ENCODE measurements at regions not wholly inside any gene's neighbourhood (a gene's known extent, or its start where the extent isn't known, plus 50 kb on each side); places are given as distances from the start of the nearest gene placed in this dataset.

DNA sequence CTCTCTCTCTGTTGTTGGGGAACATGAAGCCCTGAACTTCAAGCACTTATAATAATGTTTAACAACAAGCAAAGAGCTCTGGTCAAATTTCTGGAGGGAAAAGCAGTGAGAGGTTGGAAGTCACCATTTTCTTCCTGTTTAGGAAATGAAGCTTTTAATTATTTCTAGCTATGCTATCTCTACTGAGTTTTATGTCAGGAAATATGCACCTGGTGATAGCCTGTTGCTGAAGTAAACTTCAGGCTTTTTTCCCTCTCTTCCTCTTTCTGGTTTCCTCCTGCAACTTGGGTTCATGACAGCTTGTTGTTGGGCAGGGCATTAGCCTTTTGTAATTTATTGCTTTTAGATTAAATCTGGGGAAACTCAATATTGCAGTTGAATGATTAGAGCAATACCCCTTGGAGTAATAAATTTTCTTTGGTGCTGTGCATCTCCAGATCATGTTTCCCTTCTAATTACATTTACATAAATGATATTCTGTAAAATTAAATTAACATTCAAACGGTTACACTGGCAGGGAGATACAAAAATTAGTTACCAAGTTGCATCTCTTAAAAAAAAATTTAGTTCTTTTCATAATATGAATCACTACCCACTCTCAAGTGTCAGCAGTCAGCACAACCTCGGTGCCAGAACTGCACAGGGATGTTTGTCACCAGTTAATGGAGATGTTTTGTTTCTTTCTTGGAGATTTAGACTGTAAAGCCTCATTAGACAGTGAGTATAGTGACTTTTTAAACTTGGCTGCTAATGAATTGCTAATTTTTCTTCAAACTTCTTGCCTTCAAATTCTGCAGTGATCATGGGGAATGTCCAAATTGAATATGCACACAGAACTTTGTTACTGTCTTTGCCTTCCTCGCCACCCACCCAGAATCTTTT is 466.6 kb upstream of the ETAA1 start:
- Histone ChIP-seq H4K12ac (ENCODE audit: low read depth, low read length) (no peak overlapping the region), H3K4me3 (ENCODE audit: low read depth, low read length) (no peak overlapping the region), H3K36me3 (ENCODE audit: control insufficient read depth in 1 of 2, insufficient read depth in 2 of 2, low read length in 2 of 2) (no peaks in the 10 kb centered on the region), H3K4ac (ENCODE audit: low read depth, low read length) (no peak overlapping the region), H2BK5ac (ENCODE audit: low read depth, low read length, poor library complexity) (no peak overlapping the region), H4K8ac (ENCODE audit: low read depth, low read length) (no peak overlapping the region), H3K23ac (ENCODE audit: low read length) (no peak overlapping the region), H3K27ac (ENCODE audit: low read depth, low read length) (no peak overlapping the region), H3K79me2 (ENCODE audit: control insufficient read depth, insufficient read depth, low read length, poor library complexity) (no peaks in the 10 kb centered on the region), H4K91ac (ENCODE audit: low read depth, low read length) (no peak overlapping the region), H3K9me3 (ENCODE audit: insufficient read depth, low read depth, low read length) (no peaks in the 10 kb centered on the region), H2AK5ac (ENCODE audit: low read length) (no peak overlapping the region), H2BK120ac (ENCODE audit: insufficient read depth, low read length, poor library complexity) (no peak overlapping the region), H3K79me1 (ENCODE audit: low read length) (no peaks in the 10 kb centered on the region), H3K4me2 (ENCODE audit: low read length) (no peak overlapping the region), H3K27me3 (ENCODE audit: insufficient read depth, low read length) (no peaks in the 10 kb centered on the region), H3K18ac (ENCODE audit: low read length) (no peak overlapping the region), H3K9ac (ENCODE audit: low read length) (no peak overlapping the region), H2BK12ac (ENCODE audit: low read length) (no peak overlapping the region), H3K4me1 (ENCODE audit: control insufficient read depth in 1 of 2, insufficient read depth in 2 of 2, low read length in 2 of 2) (peaks cover 0 to 3% of the 10 kb centered on the region in 2 experiments), H2AFZ (ENCODE audit: insufficient read depth, low read length, poor library complexity) (no peak overlapping the region), H3K14ac (ENCODE audit: low read length) (no peak overlapping the region)
- no peak for DNase-seq
- WGBS (ENCODE audit: extremely low coverage, insufficient coverage, insufficient read length): no CpG with 5 or more reads among the region's 3 CpGs

DNA sequence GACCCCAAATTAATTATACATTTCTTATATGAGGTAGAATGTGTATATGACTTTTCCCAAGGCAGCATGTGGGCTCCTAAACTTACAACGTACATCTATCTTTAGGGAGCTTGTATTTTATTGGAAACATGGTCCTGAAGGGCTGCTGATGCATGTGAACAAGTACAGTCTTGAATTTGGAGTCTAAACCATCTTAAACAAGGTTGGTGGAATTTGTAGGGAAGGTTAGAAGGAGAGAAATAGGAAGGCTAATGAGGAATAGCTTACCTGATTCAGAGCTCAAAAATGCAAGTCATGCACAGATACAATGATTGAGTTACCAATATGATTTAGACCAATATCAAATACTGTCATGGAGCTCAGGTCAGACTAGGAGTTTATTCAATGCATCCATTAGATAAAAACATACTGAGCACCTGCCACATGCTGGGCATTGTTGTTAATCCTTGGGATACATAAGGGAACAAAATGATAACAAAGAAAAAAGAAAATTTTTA is 458.6 kb upstream of the ETAA1 start:
- Histone ChIP-seq H3K79me1 (ENCODE audit: low read length) (no peaks in the 10 kb centered on the region), H3K4me1 (ENCODE audit: control insufficient read depth in 1 of 2, insufficient read depth in 2 of 2, low read length in 2 of 2) (no peaks in the 10 kb centered on the region), H3K36me3 (ENCODE audit: control insufficient read depth in 1 of 2, insufficient read depth in 2 of 2, low read length in 2 of 2) (no peaks in the 10 kb centered on the region), H3K4me3 (ENCODE audit: low read depth, low read length) (no peak overlapping the region), H2BK120ac (ENCODE audit: insufficient read depth, low read length, poor library complexity) (no peak overlapping the region), H4K8ac (ENCODE audit: low read depth, low read length) (no peak overlapping the region), H3K14ac (ENCODE audit: low read length) (no peak overlapping the region), H3K27ac (ENCODE audit: low read depth, low read length) (no peak overlapping the region), H3K9ac (ENCODE audit: low read length) (no peak overlapping the region), H2AK5ac (ENCODE audit: low read length) (no peak overlapping the region), H3K4ac (ENCODE audit: low read depth, low read length) (no peak overlapping the region), H3K18ac (ENCODE audit: low read length) (no peak overlapping the region), H3K23ac (ENCODE audit: low read length) (no peak overlapping the region), H3K4me2 (ENCODE audit: low read length) (no peak overlapping the region), H2AFZ (ENCODE audit: insufficient read depth, low read length, poor library complexity) (no peak overlapping the region), H4K91ac (ENCODE audit: low read depth, low read length) (no peak overlapping the region), H3K27me3 (ENCODE audit: insufficient read depth, low read length) (no peaks in the 10 kb centered on the region), H3K9me3 (ENCODE audit: insufficient read depth, low read depth, low read length) (no peaks in the 10 kb centered on the region), H3K79me2 (ENCODE audit: control insufficient read depth, insufficient read depth, low read length, poor library complexity) (no peaks in the 10 kb centered on the region), H4K12ac (ENCODE audit: low read depth, low read length) (no peak overlapping the region), H2BK12ac (ENCODE audit: low read length) (no peak overlapping the region), H2BK5ac (ENCODE audit: low read depth, low read length, poor library complexity) (no peak overlapping the region)
- no CpG with 5 or more reads among the region's 1 CpG for WGBS (ENCODE audit: extremely low coverage, insufficient coverage, insufficient read length)
- DNase-seq: no peak

DNA sequence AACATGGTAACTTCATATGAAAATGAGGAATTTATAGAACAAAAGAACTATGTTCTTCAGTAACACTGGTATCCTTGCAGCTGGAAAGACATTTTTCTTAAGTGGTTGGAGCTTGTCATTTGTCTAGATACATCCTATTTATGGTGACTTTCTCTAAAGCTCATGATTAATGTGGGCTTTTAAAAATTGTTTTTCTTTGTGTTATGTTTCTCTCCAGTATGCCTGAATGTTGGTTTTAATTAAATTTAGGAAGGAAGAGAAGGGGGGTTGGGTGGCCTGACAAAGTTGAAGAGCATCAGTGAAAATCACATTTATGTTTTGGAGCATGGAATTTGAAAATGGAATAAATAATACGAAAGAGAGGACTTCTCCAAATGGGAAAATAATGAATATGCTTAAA is 457.1 kb upstream of the ETAA1 start:
- no peaks in the 10 kb centered on the region for H3K4me1 ChIP-seq (ENCODE audit: control insufficient read depth in 1 of 2, insufficient read depth in 2 of 2, low read length in 2 of 2)
- DNase-seq: no peak

DNA sequence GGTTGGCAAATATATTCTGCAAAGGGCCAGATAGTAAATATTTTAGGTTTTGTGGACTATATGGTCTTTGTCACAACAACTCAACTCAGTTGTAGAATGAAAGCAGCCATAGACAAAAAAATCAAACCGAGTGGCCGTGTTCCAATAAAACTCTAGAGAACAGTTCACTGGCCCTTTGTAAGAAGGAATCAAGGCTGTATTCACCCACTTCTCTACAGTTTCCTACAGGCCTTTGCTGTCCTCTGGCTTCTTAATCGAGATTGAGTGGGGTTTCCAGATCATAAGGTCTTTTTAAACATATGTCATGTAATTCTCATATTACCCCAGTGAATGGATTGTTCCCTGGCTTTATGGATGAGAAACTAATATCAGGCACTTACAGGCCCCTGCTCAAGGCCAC is 448.9 kb upstream of the ETAA1 start:
- Histone ChIP-seq H3K14ac (ENCODE audit: low read length) (no peak overlapping the region), H3K27me3 (ENCODE audit: insufficient read depth, low read length) (no peaks in the 10 kb centered on the region), H2AFZ (ENCODE audit: insufficient read depth, low read length, poor library complexity) (no peak overlapping the region), H3K23ac (ENCODE audit: low read length) (no peak overlapping the region), H4K8ac (ENCODE audit: low read depth, low read length) (no peak overlapping the region), H3K4me3 (ENCODE audit: low read depth, low read length) (no peak overlapping the region), H2AK5ac (ENCODE audit: low read length) (no peak overlapping the region), H3K4me1 (ENCODE audit: control insufficient read depth in 1 of 2, insufficient read depth in 2 of 2, low read length in 2 of 2) (no peaks in the 10 kb centered on the region), H3K79me1 (ENCODE audit: low read length) (no peaks in the 10 kb centered on the region), H3K18ac (ENCODE audit: low read length) (no peak overlapping the region), H3K9me3 (ENCODE audit: insufficient read depth, low read depth, low read length) (no peaks in the 10 kb centered on the region), H4K12ac (ENCODE audit: low read depth, low read length) (no peak overlapping the region), H3K9ac (ENCODE audit: low read length) (no peak overlapping the region), H3K79me2 (ENCODE audit: control insufficient read depth, insufficient read depth, low read length, poor library complexity) (no peaks in the 10 kb centered on the region), H3K36me3 (ENCODE audit: control insufficient read depth in 1 of 2, insufficient read depth in 2 of 2, low read length in 2 of 2) (no peaks in the 10 kb centered on the region), H4K91ac (ENCODE audit: low read depth, low read length) (no peak overlapping the region), H3K4ac (ENCODE audit: low read depth, low read length) (no peak overlapping the region), H3K27ac (ENCODE audit: low read depth, low read length) (no peak overlapping the region), H2BK12ac (ENCODE audit: low read length) (no peak overlapping the region), H3K4me2 (ENCODE audit: low read length) (no peak overlapping the region), H2BK120ac (ENCODE audit: insufficient read depth, low read length, poor library complexity) (no peak overlapping the region), H2BK5ac (ENCODE audit: low read depth, low read length, poor library complexity) (peak overlapping the region; percentile 13)
- WGBS (ENCODE audit: extremely low coverage, insufficient coverage, insufficient read length): no CpG with 5 or more reads among the region's 3 CpGs
- DNase-seq: no peak

More for the DNA sequence above, 457.1 kb upstream of the ETAA1 start:
- H2AK5ac ChIP-seq (ENCODE audit: low read length): no peak overlapping the region
- H3K9me3 ChIP-seq (ENCODE audit: insufficient read depth, low read depth, low read length): no peaks in the 10 kb centered on the region
- no peak overlapping the region for H3K27ac ChIP-seq (ENCODE audit: low read depth, low read length)
- no peak overlapping the region for H3K14ac ChIP-seq (ENCODE audit: low read length)
- H3K4me2 ChIP-seq (ENCODE audit: low read length): no peak overlapping the region
- no peak overlapping the region for H3K18ac ChIP-seq (ENCODE audit: low read length)
- no peak overlapping the region for H2BK12ac ChIP-seq (ENCODE audit: low read length)
- H2BK5ac ChIP-seq (ENCODE audit: low read depth, low read length, poor library complexity): no peak overlapping the region
- no peak overlapping the region for H3K9ac ChIP-seq (ENCODE audit: low read length)
- no peak overlapping the region for H3K4ac ChIP-seq (ENCODE audit: low read depth, low read length)
- no peaks in the 10 kb centered on the region for H3K79me1 ChIP-seq (ENCODE audit: low read length)
- H3K4me3 ChIP-seq (ENCODE audit: low read depth, low read length): no peak overlapping the region
- H3K79me2 ChIP-seq (ENCODE audit: control insufficient read depth, insufficient read depth, low read length, poor library complexity): no peaks in the 10 kb centered on the region
- no CpG with 5 or more reads among the region's 1 CpG for WGBS (ENCODE audit: extremely low coverage, insufficient coverage, insufficient read length)
- no peak overlapping the region for H2AFZ ChIP-seq (ENCODE audit: insufficient read depth, low read length, poor library complexity)
- no peak overlapping the region for H4K91ac ChIP-seq (ENCODE audit: low read depth, low read length)
- no peak overlapping the region for H2BK120ac ChIP-seq (ENCODE audit: insufficient read depth, low read length, poor library complexity)
- no peak overlapping the region for H4K12ac ChIP-seq (ENCODE audit: low read depth, low read length)
- H3K27me3 ChIP-seq (ENCODE audit: insufficient read depth, low read length): no peaks in the 10 kb centered on the region
- no peaks in the 10 kb centered on the region for H3K36me3 ChIP-seq (ENCODE audit: control insufficient read depth in 1 of 2, insufficient read depth in 2 of 2, low read length in 2 of 2)
- H4K8ac ChIP-seq (ENCODE audit: low read depth, low read length): no peak overlapping the region
- no peak overlapping the region for H3K23ac ChIP-seq (ENCODE audit: low read length)
